ENCODE measurements at regions not wholly inside any gene's neighbourhood (a gene's known extent, or its start where the extent isn't known, plus 50 kb on each side); places are given as distances from the start of the nearest gene placed in this dataset.
"Not testable (repeated sequence)": the region's sequence is repeated elsewhere in the genome, so short reads cannot be mapped to it uniquely, and the experiment has no call there.

- DNase-seq, result no peak
These were observed 1125.8 kb downstream of the STIM2 start for GRCh38 chr4:27986476-27986875.

DNA sequence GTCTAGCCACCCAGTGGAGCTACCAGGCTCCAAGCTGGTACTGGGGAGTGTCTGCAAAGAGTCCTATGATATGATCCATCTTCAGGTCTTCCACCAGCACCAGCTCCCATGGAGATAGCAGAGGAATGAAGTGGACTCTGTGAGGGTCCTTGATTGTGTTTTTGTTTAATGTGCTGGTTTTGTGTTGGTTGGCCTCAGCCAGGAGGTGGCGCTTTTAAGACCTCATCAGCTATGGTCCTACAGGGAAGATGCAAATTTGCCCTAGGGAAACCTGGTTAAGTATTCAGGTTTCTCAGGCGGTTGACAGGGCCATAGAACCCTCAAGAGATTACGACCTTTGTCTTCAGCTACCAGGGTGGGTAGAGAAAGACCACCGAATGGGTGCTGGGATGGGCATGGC, 1141.1 kb downstream of the STIM2 start:
- no peak for DNase-seq

GRCh38 chr4:28004520-28004919, 1143.9 kb downstream of the STIM2 start:
- DNase-seq, result no peak

DNA sequence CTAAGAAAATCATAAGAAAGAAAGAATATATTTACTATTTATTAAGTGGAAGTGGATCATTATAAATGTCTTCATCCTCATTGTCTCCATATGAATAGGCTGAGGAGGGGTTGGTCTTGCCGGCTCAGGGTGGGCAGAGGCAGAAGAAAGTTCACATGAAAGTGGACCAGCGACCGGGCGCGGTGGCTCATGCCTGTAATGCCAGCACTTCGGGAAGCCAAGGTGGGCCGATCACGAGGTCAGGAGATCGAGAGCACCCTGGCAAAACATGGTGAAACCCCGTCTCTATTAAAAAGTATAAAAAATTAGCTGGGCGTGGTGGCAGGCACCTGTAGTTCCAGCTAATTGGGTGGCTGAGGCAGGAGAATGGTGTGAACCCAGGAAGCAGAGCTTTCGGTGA, 1145.4 kb downstream of the STIM2 start:
- DNase-seq, result no peak

GRCh38 chr4:28007693-28008092, 1147.1 kb downstream of the STIM2 start:
- no peak for DNase-seq

- DNase-seq, result no peak
These were observed 1148.9 kb downstream of the STIM2 start for GRCh38 chr4:28009541-28009940.

- DNase-seq, result no peak
These were observed 1150.1 kb downstream of the STIM2 start for GRCh38 chr4:28010577-28011240.

DNA sequence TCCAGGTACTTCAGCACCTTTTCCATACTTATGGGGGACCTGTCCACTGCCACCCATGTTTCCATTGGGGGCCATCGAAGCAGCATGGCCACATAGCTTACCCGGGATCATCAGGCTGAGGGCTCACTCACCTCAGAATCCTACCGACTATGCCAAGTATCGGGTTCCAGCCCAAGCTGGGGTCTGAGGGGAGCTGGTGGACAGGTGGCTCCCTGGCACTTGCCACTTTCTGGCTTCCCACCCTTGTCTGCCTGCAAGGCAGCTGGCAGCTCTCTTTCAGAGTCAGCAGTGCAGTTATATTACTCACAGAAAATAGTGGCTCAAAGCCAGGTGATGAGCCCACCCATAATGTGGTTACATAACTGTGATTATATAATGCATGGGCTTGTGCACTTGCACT, 1153.8 kb downstream of the STIM2 start:
- no peak for DNase-seq

GRCh38 chr4:28015996-28016395, 1155.4 kb downstream of the STIM2 start:
- no peak for DNase-seq

DNA sequence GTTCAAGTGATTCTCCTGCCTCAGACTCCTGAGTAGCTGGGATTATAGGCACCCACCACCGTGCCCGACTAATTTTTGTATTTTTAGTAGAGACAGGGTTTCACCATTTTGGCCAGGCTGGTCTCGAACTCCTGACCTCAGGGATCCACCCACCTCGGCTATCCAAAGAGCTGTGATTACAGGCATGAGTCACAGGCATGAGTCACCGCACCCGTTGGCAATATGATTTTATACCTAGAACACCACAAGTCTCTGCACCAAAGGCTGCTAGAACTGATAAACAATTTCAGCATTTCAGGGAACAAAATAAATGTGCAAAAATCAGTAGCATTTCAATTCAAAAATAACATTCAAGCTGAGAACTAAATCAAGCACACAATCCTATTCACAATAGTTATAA, 1177.6 kb downstream of the STIM2 start:
- not testable (repeated sequence) for DNase-seq

GRCh38 chr4:28062562-28062961, 1201.9 kb downstream of the STIM2 start:
- no peak for DNase-seq

DNA sequence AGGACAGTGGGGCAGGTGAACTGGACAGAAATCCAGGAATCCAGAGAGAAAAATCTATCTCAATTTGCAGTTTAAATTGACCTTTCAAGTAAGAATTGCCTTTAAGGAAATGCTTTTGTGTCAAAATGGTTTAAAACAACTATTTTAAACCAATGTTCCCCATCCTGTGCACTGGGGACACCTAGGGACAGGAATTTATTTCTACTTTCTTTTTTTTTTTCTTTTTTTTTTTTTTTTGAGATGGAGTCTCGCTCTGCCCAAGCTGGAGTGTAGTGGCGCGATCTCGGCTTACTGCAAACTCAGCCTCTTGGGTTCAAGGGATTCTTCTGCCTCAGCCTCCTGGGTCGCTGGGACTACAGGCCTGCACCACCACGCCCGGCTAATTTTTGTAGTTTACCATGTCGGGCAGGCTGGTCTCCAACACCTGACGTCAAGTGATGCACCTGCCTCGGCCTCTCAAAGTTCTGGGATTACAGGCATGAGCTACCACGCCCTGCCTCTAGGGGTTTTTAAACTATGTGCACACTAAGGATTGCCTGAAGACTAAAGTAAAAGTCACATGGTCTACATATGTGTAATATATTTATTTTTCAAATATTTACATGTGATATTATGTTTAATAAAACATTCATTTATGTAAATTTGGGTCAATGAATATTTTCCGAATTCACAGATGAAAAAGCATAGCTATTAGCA, 1213.4 kb downstream of the STIM2 start:
- no peak for DNase-seq

DNA sequence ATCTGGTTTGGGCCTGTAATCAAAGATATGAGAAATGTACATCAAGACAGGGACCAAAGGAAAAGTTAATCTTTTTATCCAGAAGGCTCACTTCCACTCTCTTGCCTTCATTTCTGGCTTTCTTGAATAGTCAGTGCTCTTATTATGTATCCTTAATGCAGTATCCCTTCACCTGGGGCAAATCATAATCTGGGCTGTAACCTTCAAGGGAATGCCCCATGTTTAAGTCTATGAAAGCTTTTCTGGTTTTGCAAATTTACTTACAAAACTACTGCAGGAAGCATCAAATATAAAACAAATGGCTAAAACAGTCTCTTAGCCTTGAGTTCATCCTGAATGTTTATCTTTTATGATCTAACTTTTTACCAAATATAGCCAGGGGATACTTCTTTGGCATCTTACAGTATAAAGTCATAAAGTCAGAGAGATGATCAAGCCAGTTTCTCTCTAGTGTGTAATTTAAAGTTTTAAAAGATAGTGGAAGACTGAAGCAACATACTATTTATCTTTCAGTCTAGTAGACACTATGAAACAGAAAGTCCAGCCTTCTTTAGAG, 1214.8 kb downstream of the STIM2 start:
- no peak for DNase-seq

- DNase-seq, result not testable (repeated sequence)
These were observed 1216.6 kb downstream of the STIM2 start for GRCh38 chr4:28077203-28077602.

DNA sequence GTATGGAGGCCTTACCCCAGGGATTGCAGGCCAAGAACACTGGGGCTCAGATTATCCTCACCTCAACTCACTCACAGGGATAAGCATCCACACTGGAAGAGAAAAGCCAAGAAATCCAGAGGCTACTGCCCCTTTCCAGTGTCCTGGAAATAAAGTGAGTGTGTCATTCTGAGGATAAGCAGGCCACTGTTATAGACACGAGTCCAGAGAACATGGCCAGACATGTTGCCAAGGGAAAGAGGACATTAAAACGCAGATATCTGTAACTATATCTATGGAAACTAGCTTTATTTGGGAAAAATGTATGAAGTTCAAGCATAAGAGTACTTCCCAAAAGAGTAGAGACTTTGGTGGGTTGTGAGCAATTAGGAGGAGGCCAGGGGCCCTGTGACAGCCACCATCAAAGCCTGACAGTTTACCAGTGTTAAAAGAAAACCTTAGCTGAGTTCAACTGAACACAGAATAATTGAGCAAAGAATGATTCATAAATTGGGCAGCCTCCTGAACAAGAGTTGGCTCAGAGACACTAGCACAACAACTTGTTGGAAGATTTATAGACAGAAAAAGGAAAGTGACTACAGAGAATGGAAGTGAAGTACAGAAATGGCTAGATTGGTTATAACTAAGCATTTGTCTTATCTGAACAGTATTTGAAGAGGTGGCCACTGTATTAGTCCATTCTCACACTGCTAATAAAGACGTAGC, 1222.2 kb downstream of the STIM2 start:
- no peak for DNase-seq

DNA sequence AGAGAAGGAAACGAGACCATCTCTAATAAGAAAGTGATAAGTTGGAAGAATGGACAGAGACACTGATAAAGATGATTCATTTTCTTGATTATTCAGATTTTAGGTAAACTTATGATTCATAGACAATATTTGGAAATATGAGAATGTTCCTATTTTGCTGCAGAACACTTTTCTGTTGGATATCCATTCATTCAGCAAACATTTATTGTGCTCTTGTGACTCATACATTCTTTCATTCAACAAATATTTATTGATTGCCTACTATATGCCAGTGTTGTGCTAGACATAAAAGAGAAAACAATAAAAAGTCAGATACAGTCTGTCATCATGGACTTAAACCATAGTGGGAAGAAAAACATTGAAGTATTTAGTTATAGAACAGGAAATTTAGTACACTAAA, 1232.0 kb downstream of the STIM2 start:
- no peak for DNase-seq

DNA sequence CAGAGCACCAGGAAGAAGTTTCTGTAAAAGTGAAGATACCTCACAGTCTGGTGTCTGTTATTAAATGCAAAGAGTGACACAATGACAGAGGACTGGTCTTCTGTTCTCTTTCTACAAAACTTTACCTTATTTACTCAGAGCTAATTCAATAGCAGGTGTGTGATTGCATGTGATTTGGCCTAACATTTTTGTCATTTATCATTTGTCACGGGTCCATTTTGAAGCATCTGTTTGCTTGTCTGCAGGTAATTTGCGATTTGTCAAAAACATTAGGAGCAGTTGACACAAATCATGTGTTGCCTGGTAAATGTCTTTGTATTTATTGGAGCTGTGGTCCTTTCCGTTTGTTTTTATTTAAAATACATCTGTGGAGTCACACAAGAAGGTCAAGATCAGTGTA, 1232.4 kb downstream of the STIM2 start:
- no peak for DNase-seq

- no peak for DNase-seq
These were observed 1240.9 kb downstream of the STIM2 start for GRCh38 chr4:28101583-28101982.

DNA sequence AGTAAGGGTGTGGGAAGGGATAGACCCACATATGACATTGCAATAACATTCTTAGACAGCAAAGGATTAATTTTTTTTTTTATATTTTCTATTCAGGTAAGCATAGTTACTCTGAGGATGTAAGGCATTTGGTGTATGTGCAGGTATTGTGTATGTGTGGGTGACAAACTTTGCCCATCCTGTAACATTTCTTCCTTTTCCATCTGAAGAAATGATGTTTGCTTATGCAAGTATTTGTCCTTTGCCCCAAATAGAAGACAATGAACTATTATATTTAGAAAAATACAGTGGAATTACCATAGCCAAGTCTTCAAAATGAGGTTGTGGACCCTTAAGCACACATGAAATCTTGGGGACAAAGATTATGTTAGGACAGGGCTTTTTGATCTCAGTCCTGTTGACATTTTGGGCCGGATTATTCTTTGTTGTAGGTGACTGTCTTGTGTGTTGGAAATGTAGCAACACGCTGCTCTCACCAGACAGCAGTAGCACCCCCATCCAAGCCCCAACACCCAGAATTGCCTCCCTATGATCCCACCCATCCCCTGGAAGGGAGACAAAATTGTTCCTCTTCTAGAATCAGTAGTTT, 1244.7 kb downstream of the STIM2 start:
- no peak for DNase-seq

- DNase-seq, result no peak
These were observed 1245.5 kb downstream of the STIM2 start for GRCh38 chr4:28106155-28106554.

DNA sequence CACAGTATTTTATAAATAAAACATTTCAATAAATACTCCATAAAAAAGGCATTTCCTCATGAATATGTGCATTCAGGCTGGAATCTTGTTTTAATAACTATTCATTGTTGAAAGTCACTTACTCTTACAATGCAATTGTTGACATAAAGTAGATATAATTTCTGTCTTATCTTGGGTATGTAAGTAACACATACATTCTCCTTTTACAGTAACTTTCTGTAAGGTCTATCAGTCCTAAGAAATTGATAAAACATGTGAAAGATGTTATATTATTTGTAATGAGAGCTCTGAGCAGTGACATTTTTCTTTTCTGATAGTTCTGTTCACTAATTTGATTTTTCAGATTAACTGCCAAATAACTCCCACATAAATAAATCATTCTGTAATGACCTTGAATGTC, 1249.2 kb downstream of the STIM2 start:
- DNase-seq, result no peak

DNA sequence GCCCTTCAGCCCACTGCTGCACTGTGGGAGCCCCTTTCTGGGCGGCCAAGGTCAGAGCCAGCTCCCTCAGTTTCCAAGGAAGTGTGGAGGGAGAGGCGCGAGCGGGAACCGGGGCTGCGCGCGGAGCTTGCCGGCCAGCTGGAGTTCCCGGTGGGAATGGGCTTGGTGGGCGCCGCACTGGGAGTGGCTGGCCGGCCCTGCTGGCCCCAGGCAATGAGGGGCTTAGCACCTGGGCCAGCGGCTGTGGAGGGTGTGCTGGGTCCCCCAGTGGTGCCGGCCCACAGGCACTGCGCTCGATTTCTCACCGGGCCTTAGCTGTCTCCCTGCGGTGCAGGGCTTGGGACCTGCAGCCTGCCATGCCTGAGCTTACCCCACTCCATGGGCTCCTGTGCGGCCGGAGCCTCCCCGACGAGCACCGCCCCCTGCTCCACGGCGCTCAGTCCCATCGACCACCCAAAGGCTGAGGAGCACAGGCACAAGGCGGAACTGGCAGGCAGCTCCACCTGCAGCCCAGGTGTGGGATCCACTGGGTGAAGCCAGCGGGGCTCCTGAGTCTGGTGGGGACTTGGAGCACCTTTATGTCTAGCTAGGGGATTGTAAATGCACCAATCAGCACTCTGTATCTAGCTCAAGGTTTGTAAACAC, 1252.2 kb downstream of the STIM2 start:
- not testable (repeated sequence) for DNase-seq

- DNase-seq, result not testable (repeated sequence)
These were observed 1252.9 kb downstream of the STIM2 start for GRCh38 chr4:28113586-28113985.
